Testis (tissue), 2 donors: ENCODE measurements at regions not wholly inside any gene's neighbourhood (a gene's known extent, or its start where the extent isn't known, plus 50 kb on each side); places are given as distances from the start of the nearest gene placed in this dataset.
A peak's percentile ranks its signal among the peaks of the same experiment; 100 is the strongest.
"Not testable (repeated sequence)": the region's sequence is repeated elsewhere in the genome, so short reads cannot be mapped to it uniquely, and the experiment has no call there.

Source experiments
- DNase-seq: peaks from one replicate; pipeline ENCODE4 v3.0.0-alpha.2; 2019
- H3K27ac ChIP-seq, 2 donors: fragments of 200-600 bp; sonication (generic); one replicate each; pipeline ENCODE4 v1.5.1; 2019
- H3K27me3 ChIP-seq: fragments of 200-600 bp; sonication (generic); one replicate; pipeline ENCODE4 v1.5.1; 2019
- H3K36me3 ChIP-seq: fragments of 200-600 bp; sonication (generic); one replicate; pipeline ENCODE4 v1.5.1; 2017; ENCODE audit warnings: low read depth; ENCODE audit errors: missing control alignments
- H3K4me1 ChIP-seq: fragments of 200-600 bp; sonication (generic); one replicate; pipeline ENCODE4 v1.5.1; 2019
- H3K4me3 ChIP-seq, 2 donors: fragments of 200-600 bp; sonication (generic); one replicate each; pipeline ENCODE4 v1.5.1; 2017 to 2019
- H3K9me3 ChIP-seq: fragments of 200-600 bp; sonication (generic); one replicate; pipeline ENCODE4 v1.5.1; 2017
- CTCF ChIP-seq, 3 experiments: fragments of 450-650 bp in 2 of 3; fragments of 200-600 bp in 1 of 3; sonication (generic) in 1 of 3; IDR thresholded peaks; one replicate each; pipeline ENCODE4 v1.5.1; 2016 to 2019; ENCODE audit warnings: antibody characterized with exemption in 3 of 3, mild to moderate bottlenecking in 2 of 3, moderate library complexity in 1 of 3
- POLR2A ChIP-seq: fragments of 450-650 bp; IDR thresholded peaks from one replicate; pipeline ENCODE4 v1.6.1; 2017; ENCODE audit warnings: antibody characterized with exemption, mild to moderate bottlenecking, moderate library complexity
- WGBS, 2 donors: methylation state at CpG; one replicate each; pipeline ENCODE4 v1.1.5; 2018; 5-methylcytosine and 5-hydroxymethylcytosine counted together
- intact Hi-C: fragments of 100-400 bp; cut with DNase I; formaldehyde crosslinking; loops from one replicate; pipeline ENCODE4 v1.15.1; 2023; ENCODE audit warnings: low total_unique reads

- Histone ChIP-seq H3K36me3 (no peaks in the 10 kb centered on the region), H3K4me3 (no peak overlapping the region), H3K27me3 (no peaks in the 10 kb centered on the region), H3K9me3 (no peaks in the 10 kb centered on the region), H3K27ac (no peak overlapping the region), H3K4me1 (no peaks in the 10 kb centered on the region)
- intact Hi-C loops: no loop called here
- TF ChIP-seq POLR2A (no peak), CTCF (IDR thresholded peaks at IDR 0.05) (no peak)
- DNase-seq: no peak
Measured at GRCh38 chr11:90493379-90493778, 270.5 kb upstream of the CHORDC1 start.

GRCh38 chr11:90491466-90491865 lies 268.6 kb upstream of the CHORDC1 start:
- Histone ChIP-seq H3K4me3 (no peak overlapping the region), H3K27ac (no peak overlapping the region), H3K9me3 (no peaks in the 10 kb centered on the region), H3K27me3 (no peaks in the 10 kb centered on the region), H3K4me1 (no peaks in the 10 kb centered on the region), H3K36me3 (no peaks in the 10 kb centered on the region)
- no peak for DNase-seq
- 64 to 66% methylated on average over 2 of the region's 2 CpGs for WGBS, 2 donors
- intact Hi-C loops: no loop called here
- TF ChIP-seq POLR2A (no peak), CTCF (IDR thresholded peaks at IDR 0.05) (no peak)

GRCh38 chr11:90476442-90477007 lies 253.7 kb upstream of the CHORDC1 start:
- WGBS, 2 donors: 54 to 61% methylated on average over 2 of the region's 2 CpGs
- Histone ChIP-seq H3K9me3 (no peaks in the 10 kb centered on the region), H3K4me3 (no peak overlapping the region), H3K36me3 (no peaks in the 10 kb centered on the region), H3K27me3 (no peaks in the 10 kb centered on the region), H3K27ac (no peak overlapping the region), H3K4me1 (no peaks in the 10 kb centered on the region)
- peak in 2 of 3 experiments; percentile 30 to 55 for TF ChIP-seq CTCF (IDR thresholded peaks at IDR 0.05)
- no peak for TF ChIP-seq POLR2A
- peak; percentile 62 for DNase-seq
- intact Hi-C loops: no loop called here

- Histone ChIP-seq H3K36me3 (no peaks in the 10 kb centered on the region), H3K9me3 (no peaks in the 10 kb centered on the region), H3K27me3 (no peaks in the 10 kb centered on the region), H3K4me3 (no peak overlapping the region), H3K4me1 (no peaks in the 10 kb centered on the region), H3K27ac (no peak overlapping the region)
- no peak for DNase-seq
- 52 to 68% methylated on average over 2 of the region's 2 CpGs for WGBS, 2 donors
- intact Hi-C loops: no loop called here
- TF ChIP-seq CTCF (IDR thresholded peaks at IDR 0.05): no peak
- no peak for TF ChIP-seq POLR2A
Measured at GRCh38 chr11:90468923-90469322, 246.1 kb upstream of the CHORDC1 start.

- intact Hi-C loops: no loop called here
- Histone ChIP-seq H3K9me3 (no peaks in the 10 kb centered on the region), H3K27me3 (no peaks in the 10 kb centered on the region), H3K4me1 (no peaks in the 10 kb centered on the region), H3K36me3 (no peaks in the 10 kb centered on the region), H3K4me3 (no peak overlapping the region), H3K27ac (no peak overlapping the region)
- WGBS, 2 donors: 92 to 94% methylated on average over 5 of the region's 5 CpGs
- DNase-seq: no peak
- TF ChIP-seq CTCF (IDR thresholded peaks at IDR 0.05) (no peak), POLR2A (no peak)
Measured at GRCh38 chr11:90465553-90465952, 242.7 kb upstream of the CHORDC1 start.

- 72 to 78% methylated on average over 6 of the region's 6 CpGs for WGBS, 2 donors
- H3K9me3 ChIP-seq, intact Hi-C loops, H3K27me3 ChIP-seq, H3K27ac ChIP-seq, H3K4me1 ChIP-seq, H3K4me3 ChIP-seq, H3K36me3 ChIP-seq, DNase-seq: not testable (repeated sequence)
Measured at GRCh38 chr11:90455347-90455920, 232.6 kb upstream of the CHORDC1 start.
